Activated CD8-positive, alpha-beta T cell treated with anti-CD3 and anti-CD28 coated beads, Interleukin-2, amount 10 ng/mL, durations not matched to agents 7 days and 5 days (primary cell): ENCODE measurements at regions not wholly inside any gene's neighbourhood (a gene's known extent, or its start where the extent isn't known, plus 50 kb on each side); places are given as distances from the start of the nearest gene placed in this dataset.

ENCODE experiments used
- ATAC-seq: fragments of 150-1000 bp; cut with Tn5 transposase; one replicate; pipeline ENCODE4 v1.10.0; 2021; ENCODE audit warnings: moderate library complexity
- CTCF ChIA-PET: fragments of 350-600 bp; sonication (Branson Sonifier 250); formaldehyde crosslinking; loops from one replicate; lab custom pipeline; 2021; ENCODE audit warnings: antibody characterized with exemption; lab: Charles Lee
- POLR2A ChIA-PET: fragments of 350-600 bp; sonication (Branson Sonifier 250); formaldehyde crosslinking; loops from one replicate; lab custom pipeline; 2021; ENCODE audit warnings: antibody characterized with exemption; lab: Charles Lee
- DNase-seq: peaks from one replicate; pipeline ENCODE4 v3.0.0-alpha.2; 2020
- H3K27ac Mint-ChIP-seq: one replicate; pipeline ENCODE4 v1.8.0; 2021; ENCODE audit warnings: mild to moderate bottlenecking, mixed read lengths
- H3K27me3 Mint-ChIP-seq: one replicate; pipeline ENCODE4 v1.8.0; 2021; ENCODE audit warnings: low read depth, mixed read lengths
- H3K36me3 Mint-ChIP-seq: one replicate; pipeline ENCODE4 v1.8.0; 2021; ENCODE audit warnings: low read depth, mixed read lengths
- H3K4me1 Mint-ChIP-seq: one replicate; pipeline ENCODE4 v1.8.0; 2021; ENCODE audit warnings: low read depth, mixed read lengths
- H3K4me3 Mint-ChIP-seq: one replicate; pipeline ENCODE4 v1.8.0; 2021; ENCODE audit warnings: mild to moderate bottlenecking, mixed read lengths
- H3K9me3 Mint-ChIP-seq: one replicate; pipeline ENCODE4 v1.8.0; 2022; ENCODE audit warnings: mixed read lengths; ENCODE audit not compliant: insufficient read depth

DNA sequence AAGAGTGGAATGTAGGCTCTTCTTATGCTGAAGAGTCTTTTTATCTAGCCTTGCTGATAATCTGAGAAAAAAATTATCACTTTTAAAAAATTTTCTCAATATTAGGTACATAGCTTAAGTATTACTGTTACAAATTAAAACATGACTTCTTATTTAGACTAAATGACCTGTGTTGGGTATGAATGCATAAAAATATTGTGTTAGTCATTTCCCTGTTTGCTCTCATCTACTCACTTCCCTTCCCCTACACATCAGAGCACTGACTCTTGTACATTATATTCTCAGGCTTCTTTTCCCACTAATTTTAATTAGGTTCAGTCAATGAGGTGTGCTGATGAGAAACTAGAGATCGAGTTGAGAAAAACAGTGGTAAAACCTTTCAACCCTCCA, 881.0 kb downstream of the PCDH18 start:
- H3K4me1 Mint-ChIP-seq: no peaks in the 10 kb centered on the region
- H3K36me3 Mint-ChIP-seq: no peaks in the 10 kb centered on the region
- ChIA-PET CTCF (no interaction called here), POLR2A (no interaction called here)
- H3K27me3 Mint-ChIP-seq: no peaks in the 10 kb centered on the region
- H3K9me3 Mint-ChIP-seq: no peaks in the 10 kb centered on the region
- ATAC-seq (no peak), DNase-seq (no peak)
- no peak overlapping the region for H3K27ac Mint-ChIP-seq
- H3K4me3 Mint-ChIP-seq: no peak overlapping the region

DNA sequence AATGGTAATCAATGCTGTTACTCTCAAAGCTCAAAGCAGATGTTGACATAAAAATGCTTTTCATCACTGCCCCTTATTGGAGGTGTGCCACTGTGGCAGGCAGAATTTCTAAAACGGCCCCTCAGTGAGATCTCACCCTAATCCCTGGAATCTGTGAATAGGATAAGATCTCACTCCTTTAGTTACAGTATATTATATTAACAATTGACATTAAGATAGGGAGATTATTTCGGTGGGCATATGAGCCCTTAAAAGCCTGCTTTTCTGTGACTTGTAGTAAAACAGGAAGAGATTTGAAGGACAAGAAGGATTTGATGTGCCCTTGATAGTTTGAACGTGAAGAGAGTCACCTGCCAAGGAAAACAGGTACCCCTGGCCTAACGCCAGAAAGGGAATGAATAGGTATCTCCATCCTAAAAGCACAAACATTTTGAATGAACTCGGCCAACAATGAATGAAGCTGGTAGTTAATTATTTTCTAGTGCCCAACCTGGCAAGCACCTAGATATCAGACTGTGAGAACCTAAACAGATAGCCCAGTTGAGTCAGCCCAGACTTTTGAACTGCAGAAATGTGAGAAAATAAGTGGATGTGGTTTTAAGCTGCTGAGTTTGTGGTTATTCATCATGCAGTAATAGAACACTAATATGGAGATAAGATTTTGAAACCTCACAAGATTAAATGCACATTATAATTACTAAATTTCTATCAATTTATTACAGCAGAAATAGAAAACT, 881.6 kb downstream of the PCDH18 start:
- H3K4me3 Mint-ChIP-seq: no peak overlapping the region
- H3K27ac Mint-ChIP-seq: no peak overlapping the region
- ChIA-PET CTCF (no interaction called here), POLR2A (no interaction called here)
- no peak for DNase-seq
- H3K9me3 Mint-ChIP-seq: no peaks in the 10 kb centered on the region
- H3K36me3 Mint-ChIP-seq: no peaks in the 10 kb centered on the region
- no peaks in the 10 kb centered on the region for H3K27me3 Mint-ChIP-seq
- no peaks in the 10 kb centered on the region for H3K4me1 Mint-ChIP-seq
- ATAC-seq: no peak

DNA sequence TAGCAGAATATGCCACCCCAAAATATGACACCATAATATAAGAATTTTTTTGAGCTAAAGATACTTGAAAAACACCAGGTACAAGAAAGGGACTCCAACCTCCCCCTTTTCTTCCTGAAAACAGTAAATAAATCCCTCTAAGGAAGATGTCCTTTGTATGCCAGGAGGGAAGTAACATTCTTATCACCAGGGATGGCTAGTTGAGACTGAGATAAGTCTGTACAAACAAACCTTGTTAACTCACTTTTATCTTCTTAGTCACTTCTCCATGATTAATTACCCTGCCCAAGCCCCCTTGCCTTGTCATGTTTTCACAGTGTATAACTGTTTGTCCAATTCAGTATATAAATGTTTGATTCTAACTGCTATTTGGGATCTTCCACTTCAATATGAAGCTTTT, 888.0 kb downstream of the PCDH18 start:
- H3K4me1 Mint-ChIP-seq: no peaks in the 10 kb centered on the region
- no peak overlapping the region for H3K27ac Mint-ChIP-seq
- H3K27me3 Mint-ChIP-seq: no peaks in the 10 kb centered on the region
- POLR2A ChIA-PET: no interaction called here
- H3K9me3 Mint-ChIP-seq: no peaks in the 10 kb centered on the region
- CTCF ChIA-PET: no interaction called here
- ATAC-seq (no peak), DNase-seq (no peak)
- no peak overlapping the region for H3K4me3 Mint-ChIP-seq
- no peaks in the 10 kb centered on the region for H3K36me3 Mint-ChIP-seq

GRCh38 chr4:136643416-136643815, 888.9 kb downstream of the PCDH18 start:
- Mint-ChIP-seq H3K9me3 (no peaks in the 10 kb centered on the region), H3K27me3 (no peaks in the 10 kb centered on the region), H3K36me3 (no peaks in the 10 kb centered on the region), H3K4me3 (no peak overlapping the region), H3K27ac (no peak overlapping the region), H3K4me1 (no peaks in the 10 kb centered on the region)
- ATAC-seq (no peak), DNase-seq (no peak)
- CTCF ChIA-PET: no interaction called here
- POLR2A ChIA-PET: no interaction called here

DNA sequence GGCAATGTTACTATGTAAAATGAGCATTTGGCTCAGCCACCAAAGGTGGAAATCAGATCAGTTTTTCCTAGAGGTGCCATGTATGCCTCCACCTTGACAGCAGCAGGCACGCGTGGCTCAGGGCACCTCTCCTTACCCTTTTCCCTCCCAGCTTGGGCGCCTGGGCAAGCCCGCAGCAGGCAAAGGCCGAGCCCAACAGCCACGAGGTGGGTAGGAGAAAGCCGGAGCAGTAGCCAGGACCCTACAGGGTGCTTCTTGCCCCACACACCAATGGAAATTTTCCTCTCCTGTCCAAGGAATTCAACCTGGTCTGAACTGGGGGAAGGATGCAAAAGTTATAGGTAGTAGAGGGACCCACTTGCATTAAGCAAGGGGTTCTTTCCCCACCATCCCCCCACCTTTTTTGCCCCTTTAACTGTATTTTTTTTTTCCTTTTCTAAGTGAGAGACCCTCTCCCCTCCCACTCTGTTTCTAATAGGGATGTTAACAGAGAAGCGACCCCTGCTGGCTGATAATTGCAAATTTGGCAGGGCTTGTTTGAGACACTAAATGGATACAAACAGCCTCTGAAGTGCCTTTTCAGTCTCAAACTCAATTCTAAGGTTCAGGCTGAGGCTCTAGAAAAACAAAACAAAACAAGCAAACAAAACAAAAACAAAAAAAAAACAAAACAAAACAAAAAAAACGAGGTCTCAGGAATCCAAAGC, 895.1 kb downstream of the PCDH18 start:
- Mint-ChIP-seq H3K36me3 (no peaks in the 10 kb centered on the region), H3K4me3 (no peak overlapping the region)

DNA sequence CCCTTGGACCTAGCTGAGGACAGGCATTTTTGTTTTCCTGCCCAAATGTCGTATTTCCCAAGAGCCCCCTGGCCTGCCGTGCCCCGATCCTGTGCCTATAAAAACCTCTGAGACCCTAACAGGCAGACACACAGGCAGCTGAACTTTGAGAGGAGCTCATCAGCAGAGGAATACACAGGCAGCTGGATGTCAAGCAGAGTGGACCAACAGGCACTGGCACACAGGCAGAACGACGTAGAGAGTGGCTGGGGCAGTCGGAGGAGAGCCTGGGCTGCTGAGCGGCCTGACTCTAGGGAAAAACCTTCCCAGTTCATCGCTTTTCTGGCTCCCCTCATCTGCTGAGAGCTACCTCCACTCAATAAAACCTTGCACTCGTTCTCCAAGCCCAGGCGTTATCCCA, 896.1 kb downstream of the PCDH18 start:
- Mint-ChIP-seq H3K4me1 (no peaks in the 10 kb centered on the region), H3K36me3 (no peaks in the 10 kb centered on the region), H3K27me3 (no peaks in the 10 kb centered on the region), H3K27ac (no peak overlapping the region), H3K9me3 (no peaks in the 10 kb centered on the region), H3K4me3 (no peak overlapping the region)
- DNase-seq (no peak), ATAC-seq (no peak)
- ChIA-PET POLR2A (no interaction called here), CTCF (no interaction called here)

More for the DNA sequence above, 895.1 kb downstream of the PCDH18 start:
- Mint-ChIP-seq H3K9me3 (no peaks in the 10 kb centered on the region), H3K27me3 (no peaks in the 10 kb centered on the region), H3K4me1 (no peaks in the 10 kb centered on the region), H3K27ac (no peak overlapping the region)
- DNase-seq: no peak
- POLR2A ChIA-PET: no interaction called here
- ATAC-seq: no peak
- CTCF ChIA-PET: no interaction called here

- no peak for DNase-seq
- no peak for ATAC-seq
- no peaks in the 10 kb centered on the region for H3K4me1 Mint-ChIP-seq
- no peaks in the 10 kb centered on the region for H3K27me3 Mint-ChIP-seq
- no peak overlapping the region for H3K4me3 Mint-ChIP-seq
- H3K36me3 Mint-ChIP-seq: no peaks in the 10 kb centered on the region
- POLR2A ChIA-PET: no interaction called here
- H3K27ac Mint-ChIP-seq: no peak overlapping the region
- H3K9me3 Mint-ChIP-seq: no peaks in the 10 kb centered on the region
- CTCF ChIA-PET: no interaction called here
Measured at GRCh38 chr4:136634121-136634520, 898.2 kb downstream of the PCDH18 start.

DNA sequence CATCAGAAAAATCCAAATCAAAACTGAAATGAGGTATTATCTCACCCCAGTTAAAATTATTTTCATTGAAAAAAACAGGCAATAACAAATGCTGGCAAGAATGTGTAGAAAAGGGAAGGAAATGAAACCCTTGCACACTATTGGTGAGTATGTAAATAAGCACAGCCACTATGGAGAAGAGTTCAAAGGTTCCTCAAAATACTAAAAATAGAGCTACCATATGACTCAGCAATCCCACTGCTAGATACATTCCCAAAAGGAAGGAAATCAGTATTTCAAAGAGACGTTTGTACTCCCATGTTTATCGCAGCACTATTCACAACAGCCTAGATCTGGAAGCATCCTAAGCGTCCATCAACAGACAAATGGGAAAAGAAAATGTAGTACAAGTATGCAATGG, 932.4 kb downstream of the PCDH18 start:
- H3K4me3 Mint-ChIP-seq: no peak overlapping the region
- no peaks in the 10 kb centered on the region for H3K4me1 Mint-ChIP-seq
- no peaks in the 10 kb centered on the region for H3K27me3 Mint-ChIP-seq
- DNase-seq (no peak), ATAC-seq (no peak)
- POLR2A ChIA-PET: no interaction called here
- no peak overlapping the region for H3K27ac Mint-ChIP-seq
- no peaks in the 10 kb centered on the region for H3K36me3 Mint-ChIP-seq
- CTCF ChIA-PET: no interaction called here
- peaks cover 7% of the 10 kb centered on the region for H3K9me3 Mint-ChIP-seq

- Mint-ChIP-seq H3K4me1 (no peaks in the 10 kb centered on the region), H3K36me3 (no peaks in the 10 kb centered on the region), H3K27me3 (no peaks in the 10 kb centered on the region), H3K9me3 (peaks cover 4% of the 10 kb centered on the region), H3K27ac (no peak overlapping the region), H3K4me3 (no peak overlapping the region)
- ATAC-seq (no peak), DNase-seq (no peak)
- POLR2A ChIA-PET: no interaction called here
- CTCF ChIA-PET: no interaction called here
Measured at GRCh38 chr4:136590440-136590839, 941.9 kb downstream of the PCDH18 start.

DNA sequence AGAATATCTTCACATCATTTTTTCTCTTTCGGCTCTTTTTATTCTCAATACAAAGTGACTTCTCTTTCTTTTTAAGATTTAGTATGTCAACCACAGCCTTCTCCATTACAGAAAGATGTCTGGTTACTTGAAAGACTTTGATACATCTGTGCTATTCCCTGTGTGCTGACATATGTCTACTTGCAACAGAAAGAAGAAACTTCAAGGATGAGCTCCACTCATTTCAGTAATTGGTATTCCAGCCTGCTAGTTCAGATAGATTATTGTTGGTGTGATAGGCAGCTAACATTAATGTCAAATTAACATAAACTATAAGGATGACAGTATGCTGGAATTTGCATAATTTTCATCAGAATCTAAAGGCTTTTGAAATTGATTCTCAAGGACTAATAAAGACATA, 948.7 kb downstream of the PCDH18 start:
- ATAC-seq: no peak
- no peaks in the 10 kb centered on the region for H3K27me3 Mint-ChIP-seq
- no peaks in the 10 kb centered on the region for H3K36me3 Mint-ChIP-seq

DNA sequence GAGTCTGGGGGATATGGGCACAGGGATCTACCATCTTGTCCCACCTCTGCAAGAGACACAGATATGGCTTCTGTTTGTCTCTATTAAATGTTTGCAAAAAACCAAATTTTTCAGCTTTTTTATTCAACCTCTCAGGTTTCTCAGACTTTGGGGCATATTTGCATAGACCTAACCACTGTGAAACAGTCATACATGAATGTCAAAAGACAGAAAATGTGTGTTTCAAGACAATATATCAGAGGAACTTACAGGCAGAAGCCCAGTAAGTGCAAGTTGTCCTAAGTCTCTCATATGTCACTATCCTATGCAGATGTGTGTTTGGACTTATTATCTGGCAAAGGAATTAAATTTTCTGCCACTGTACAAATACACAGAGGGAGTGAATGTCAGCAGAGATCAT, 951.2 kb downstream of the PCDH18 start:
- H3K27me3 Mint-ChIP-seq: no peaks in the 10 kb centered on the region
- ATAC-seq: no peak
- no peak overlapping the region for H3K27ac Mint-ChIP-seq
- no peaks in the 10 kb centered on the region for H3K36me3 Mint-ChIP-seq
- ChIA-PET POLR2A (no interaction called here), CTCF (no interaction called here)
- no peak for DNase-seq
- no peak overlapping the region for H3K4me3 Mint-ChIP-seq
- no peaks in the 10 kb centered on the region for H3K9me3 Mint-ChIP-seq
- no peaks in the 10 kb centered on the region for H3K4me1 Mint-ChIP-seq

More for the DNA sequence above, 948.7 kb downstream of the PCDH18 start:
- Mint-ChIP-seq H3K27ac (no peak overlapping the region), H3K9me3 (no peaks in the 10 kb centered on the region), H3K4me1 (no peaks in the 10 kb centered on the region), H3K4me3 (no peak overlapping the region)
- no peak for DNase-seq
- ChIA-PET CTCF (no interaction called here), POLR2A (no interaction called here)

- POLR2A ChIA-PET: no interaction called here
- ATAC-seq (no peak), DNase-seq (no peak)
- H3K27me3 Mint-ChIP-seq: no peaks in the 10 kb centered on the region
- H3K36me3 Mint-ChIP-seq: no peaks in the 10 kb centered on the region
- H3K9me3 Mint-ChIP-seq: peaks cover 2% of the 10 kb centered on the region
- H3K27ac Mint-ChIP-seq: no peak overlapping the region
- H3K4me1 Mint-ChIP-seq: no peaks in the 10 kb centered on the region
- CTCF ChIA-PET: no interaction called here
- no peak overlapping the region for H3K4me3 Mint-ChIP-seq
Measured at GRCh38 chr4:136575146-136575545, 957.1 kb downstream of the PCDH18 start.
